C4-2B (cell line): ENCODE measurements at regions not wholly inside any gene's neighbourhood (a gene's known extent, or its start where the extent isn't known, plus 50 kb on each side); places are given as distances from the start of the nearest gene placed in this dataset.

Experiments
- ZFX ChIP-seq: fragments of 450-650 bp; IDR thresholded peaks from 2 replicates; pipeline ENCODE4 v1.6.1; 2017
- TF ChIP-seq, protein P1 (sequence below): fragments of 450-650 bp; conservative IDR thresholded peaks from 2 replicates; pipeline ENCODE4 v1.5.1; 2017; ENCODE audit warnings: mild to moderate bottlenecking

GRCh38 chr18:38174173-38174572 is 608.6 kb upstream of the CELF4 start:
- TF ChIP-seq, protein P1, sequence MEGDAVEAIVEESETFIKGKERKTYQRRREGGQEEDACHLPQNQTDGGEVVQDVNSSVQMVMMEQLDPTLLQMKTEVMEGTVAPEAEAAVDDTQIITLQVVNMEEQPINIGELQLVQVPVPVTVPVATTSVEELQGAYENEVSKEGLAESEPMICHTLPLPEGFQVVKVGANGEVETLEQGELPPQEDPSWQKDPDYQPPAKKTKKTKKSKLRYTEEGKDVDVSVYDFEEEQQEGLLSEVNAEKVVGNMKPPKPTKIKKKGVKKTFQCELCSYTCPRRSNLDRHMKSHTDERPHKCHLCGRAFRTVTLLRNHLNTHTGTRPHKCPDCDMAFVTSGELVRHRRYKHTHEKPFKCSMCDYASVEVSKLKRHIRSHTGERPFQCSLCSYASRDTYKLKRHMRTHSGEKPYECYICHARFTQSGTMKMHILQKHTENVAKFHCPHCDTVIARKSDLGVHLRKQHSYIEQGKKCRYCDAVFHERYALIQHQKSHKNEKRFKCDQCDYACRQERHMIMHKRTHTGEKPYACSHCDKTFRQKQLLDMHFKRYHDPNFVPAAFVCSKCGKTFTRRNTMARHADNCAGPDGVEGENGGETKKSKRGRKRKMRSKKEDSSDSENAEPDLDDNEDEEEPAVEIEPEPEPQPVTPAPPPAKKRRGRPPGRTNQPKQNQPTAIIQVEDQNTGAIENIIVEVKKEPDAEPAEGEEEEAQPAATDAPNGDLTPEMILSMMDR: no peak
- TF ChIP-seq ZFX: no peak
